Activated CD8-positive, alpha-beta memory T cell treated with anti-CD3 and anti-CD28 coated beads, Interleukin-2, amount 10 ng/mL, durations not matched to agents 7 days and 5 days (primary cell): ENCODE measurements at regions not wholly inside any gene's neighbourhood (a gene's known extent, or its start where the extent isn't known, plus 50 kb on each side); places are given as distances from the start of the nearest gene placed in this dataset.

Experiments used
- ATAC-seq: fragments of 150-1000 bp; cut with Tn5 transposase; one replicate; pipeline ENCODE4 v1.10.0; 2021; ENCODE audit warnings: moderate library complexity
- CTCF ChIA-PET: fragments of 350-600 bp; sonication (Branson Sonifier 250); formaldehyde crosslinking; loops from one replicate; lab custom pipeline; 2021; ENCODE audit warnings: antibody characterized with exemption; lab: Charles Lee
- DNase-seq: peaks from one replicate; pipeline ENCODE4 v3.0.0-alpha.2; 2020
- H3K27ac Mint-ChIP-seq: one replicate; pipeline ENCODE4 v1.8.0; 2021; ENCODE audit warnings: mild to moderate bottlenecking, mixed read lengths
- H3K27me3 Mint-ChIP-seq: one replicate; pipeline ENCODE4 v1.8.0; 2021; ENCODE audit warnings: mixed read lengths
- H3K36me3 Mint-ChIP-seq: one replicate; pipeline ENCODE4 v1.8.0; 2021; ENCODE audit warnings: mild to moderate bottlenecking, mixed read lengths
- H3K4me1 Mint-ChIP-seq: one replicate; pipeline ENCODE4 v1.8.0; 2021; ENCODE audit warnings: mixed read lengths
- H3K4me3 Mint-ChIP-seq: one replicate; pipeline ENCODE4 v1.8.0; 2021; ENCODE audit warnings: mild to moderate bottlenecking, moderate library complexity, mixed read lengths
- H3K9me3 Mint-ChIP-seq: one replicate; pipeline ENCODE4 v1.8.0; 2022; ENCODE audit warnings: low read depth, mixed read lengths

GRCh38 chr1:224791362-224791941 lies 138.0 kb upstream of the DNAH14 start:
- Mint-ChIP-seq H3K4me1 (peaks cover 5% of the 10 kb centered on the region), H3K36me3 (no peaks in the 10 kb centered on the region)
- ATAC-seq, result no peak

GRCh38 chr1:224795591-224795990 lies 133.9 kb upstream of the DNAH14 start:
- H3K4me3 Mint-ChIP-seq, result no peak overlapping the region

More at GRCh38 chr1:224791362-224791941, 138.0 kb upstream of the DNAH14 start:
- H3K9me3 Mint-ChIP-seq, result peaks cover 3% of the 10 kb centered on the region
- H3K4me3 Mint-ChIP-seq, result no peak overlapping the region
- no peak overlapping the region for H3K27ac Mint-ChIP-seq
- peaks cover 5% of the 10 kb centered on the region for H3K27me3 Mint-ChIP-seq
- CTCF ChIA-PET, result no interaction called here
- DNase-seq, result no peak

GRCh38 chr1:224799083-224799482 lies 130.4 kb upstream of the DNAH14 start:
- Mint-ChIP-seq H3K4me1 (no peaks in the 10 kb centered on the region), H3K9me3 (no peaks in the 10 kb centered on the region), H3K27ac (no peak overlapping the region), H3K27me3 (peaks cover 3% of the 10 kb centered on the region), H3K4me3 (no peak overlapping the region), H3K36me3 (no peaks in the 10 kb centered on the region)
- ATAC-seq, result no peak
- CTCF ChIA-PET, result no interaction called here
- no peak for DNase-seq

More at GRCh38 chr1:224795591-224795990, 133.9 kb upstream of the DNAH14 start:
- H3K27me3 Mint-ChIP-seq, result peaks cover 5% of the 10 kb centered on the region
- H3K4me1 Mint-ChIP-seq, result no peaks in the 10 kb centered on the region
- CTCF ChIA-PET, result no interaction called here
- no peaks in the 10 kb centered on the region for H3K36me3 Mint-ChIP-seq
- ATAC-seq, result no peak
- H3K9me3 Mint-ChIP-seq, result no peaks in the 10 kb centered on the region
- DNase-seq, result no peak
- H3K27ac Mint-ChIP-seq, result no peak overlapping the region

GRCh38 chr1:224800486-224801119 lies 128.9 kb upstream of the DNAH14 start:
- H3K4me3 Mint-ChIP-seq, result no peak overlapping the region
- H3K9me3 Mint-ChIP-seq, result no peaks in the 10 kb centered on the region
- H3K27ac Mint-ChIP-seq, result no peak overlapping the region
- H3K4me1 Mint-ChIP-seq, result no peaks in the 10 kb centered on the region
- peaks cover 6% of the 10 kb centered on the region for H3K27me3 Mint-ChIP-seq
- no peak for DNase-seq
- no peaks in the 10 kb centered on the region for H3K36me3 Mint-ChIP-seq
- CTCF ChIA-PET, result no interaction called here
- no peak for ATAC-seq

GRCh38 chr1:224801844-224802490 lies 127.5 kb upstream of the DNAH14 start:
- peaks cover 9% of the 10 kb centered on the region for H3K27me3 Mint-ChIP-seq
- DNase-seq, result no peak
- H3K4me1 Mint-ChIP-seq, result no peaks in the 10 kb centered on the region
- H3K4me3 Mint-ChIP-seq, result no peak overlapping the region
- CTCF ChIA-PET, result no interaction called here
- no peaks in the 10 kb centered on the region for H3K36me3 Mint-ChIP-seq
- H3K9me3 Mint-ChIP-seq, result no peaks in the 10 kb centered on the region
- H3K27ac Mint-ChIP-seq, result no peak overlapping the region
- ATAC-seq, result no peak

GRCh38 chr1:224802617-224803016 lies 126.9 kb upstream of the DNAH14 start:
- CTCF ChIA-PET, result no interaction called here
- ATAC-seq, result no peak
- no peaks in the 10 kb centered on the region for H3K4me1 Mint-ChIP-seq

GRCh38 chr1:224804220-224804619 lies 125.3 kb upstream of the DNAH14 start:
- no peaks in the 10 kb centered on the region for H3K9me3 Mint-ChIP-seq
- no peak overlapping the region for H3K27ac Mint-ChIP-seq
- ATAC-seq, result no peak
- H3K36me3 Mint-ChIP-seq, result no peaks in the 10 kb centered on the region
- CTCF ChIA-PET, result no interaction called here
- H3K4me1 Mint-ChIP-seq, result no peaks in the 10 kb centered on the region
- H3K27me3 Mint-ChIP-seq, result peaks cover 11% of the 10 kb centered on the region
- no peak for DNase-seq
- H3K4me3 Mint-ChIP-seq, result no peak overlapping the region

More at GRCh38 chr1:224802617-224803016, 126.9 kb upstream of the DNAH14 start:
- H3K4me3 Mint-ChIP-seq, result no peak overlapping the region
- H3K27ac Mint-ChIP-seq, result no peak overlapping the region
- peaks cover 11% of the 10 kb centered on the region for H3K27me3 Mint-ChIP-seq
- no peaks in the 10 kb centered on the region for H3K9me3 Mint-ChIP-seq
- DNase-seq, result no peak
- H3K36me3 Mint-ChIP-seq, result no peaks in the 10 kb centered on the region

GRCh38 chr1:224805889-224806288 lies 123.6 kb upstream of the DNAH14 start:
- DNase-seq (no peak), ATAC-seq (no peak)
- H3K27ac Mint-ChIP-seq, result no peak overlapping the region
- no peaks in the 10 kb centered on the region for H3K9me3 Mint-ChIP-seq
- peaks cover 11% of the 10 kb centered on the region for H3K27me3 Mint-ChIP-seq
- H3K36me3 Mint-ChIP-seq, result no peaks in the 10 kb centered on the region
- no peaks in the 10 kb centered on the region for H3K4me1 Mint-ChIP-seq
- CTCF ChIA-PET, result no interaction called here
- H3K4me3 Mint-ChIP-seq, result no peak overlapping the region

GRCh38 chr1:224809137-224809536 lies 120.3 kb upstream of the DNAH14 start:
- no peak for ATAC-seq
- CTCF ChIA-PET, result no interaction called here
- Mint-ChIP-seq H3K27me3 (peaks cover 9% of the 10 kb centered on the region), H3K4me3 (no peak overlapping the region), H3K9me3 (no peaks in the 10 kb centered on the region), H3K36me3 (no peaks in the 10 kb centered on the region), H3K4me1 (no peaks in the 10 kb centered on the region), H3K27ac (no peak overlapping the region)
- no peak for DNase-seq

- CTCF ChIA-PET, result no interaction called here
- Mint-ChIP-seq H3K27ac (no peak overlapping the region), H3K36me3 (no peaks in the 10 kb centered on the region), H3K4me3 (no peak overlapping the region), H3K27me3 (peaks cover 9% of the 10 kb centered on the region), H3K9me3 (no peaks in the 10 kb centered on the region), H3K4me1 (no peaks in the 10 kb centered on the region)
- DNase-seq, result no peak
- ATAC-seq, result no peak
These were observed 119.9 kb upstream of the DNAH14 start for GRCh38 chr1:224809613-224810012.

- H3K9me3 Mint-ChIP-seq, result no peaks in the 10 kb centered on the region
- H3K27ac Mint-ChIP-seq, result no peak overlapping the region
- no peak overlapping the region for H3K4me3 Mint-ChIP-seq
- ATAC-seq (no peak), DNase-seq (no peak)
- H3K36me3 Mint-ChIP-seq, result no peaks in the 10 kb centered on the region
- CTCF ChIA-PET, result no interaction called here
- H3K4me1 Mint-ChIP-seq, result no peaks in the 10 kb centered on the region
- peaks cover 6% of the 10 kb centered on the region for H3K27me3 Mint-ChIP-seq
These were observed 117.9 kb upstream of the DNAH14 start for GRCh38 chr1:224811564-224811963.

GRCh38 chr1:224815647-224816046 lies 113.8 kb upstream of the DNAH14 start:
- H3K4me3 Mint-ChIP-seq, result no peak overlapping the region
- no peak for ATAC-seq
- H3K27me3 Mint-ChIP-seq, result peaks cover 9% of the 10 kb centered on the region
- no peak overlapping the region for H3K27ac Mint-ChIP-seq
- CTCF ChIA-PET, result no interaction called here
- no peaks in the 10 kb centered on the region for H3K9me3 Mint-ChIP-seq
- no peaks in the 10 kb centered on the region for H3K4me1 Mint-ChIP-seq
- no peaks in the 10 kb centered on the region for H3K36me3 Mint-ChIP-seq
- no peak for DNase-seq

- Mint-ChIP-seq H3K4me1 (no peaks in the 10 kb centered on the region), H3K27ac (no peak overlapping the region), H3K9me3 (no peaks in the 10 kb centered on the region), H3K36me3 (no peaks in the 10 kb centered on the region), H3K27me3 (peaks cover 9% of the 10 kb centered on the region), H3K4me3 (no peak overlapping the region)
- CTCF ChIA-PET, result no interaction called here
- DNase-seq (no peak), ATAC-seq (no peak)
These were observed 113.4 kb upstream of the DNAH14 start for GRCh38 chr1:224816062-224816461.

GRCh38 chr1:224817382-224817781 lies 112.1 kb upstream of the DNAH14 start:
- DNase-seq, result no peak
- H3K27me3 Mint-ChIP-seq, result peaks cover 9% of the 10 kb centered on the region
- no peak overlapping the region for H3K4me3 Mint-ChIP-seq
- H3K4me1 Mint-ChIP-seq, result no peaks in the 10 kb centered on the region
- CTCF ChIA-PET, result no interaction called here
- H3K27ac Mint-ChIP-seq, result no peak overlapping the region
- no peak for ATAC-seq
- H3K36me3 Mint-ChIP-seq, result no peaks in the 10 kb centered on the region
- H3K9me3 Mint-ChIP-seq, result no peaks in the 10 kb centered on the region
